CD4-positive, alpha-beta T cell treated with Interleukin-1 beta for 1 hour (primary cell): ENCODE measurements at regions not wholly inside any gene's neighbourhood (a gene's known extent, or its start where the extent isn't known, plus 50 kb on each side); places are given as distances from the start of the nearest gene placed in this dataset.
"Not testable (repeated sequence)": the region's sequence is repeated elsewhere in the genome, so short reads cannot be mapped to it uniquely, and the experiment has no call there.

Experiments used
- DNase-seq, 2 donors: peaks; one replicate each; pipeline ENCODE4 v3.0.0-alpha.2; 2020 to 2022

DNA sequence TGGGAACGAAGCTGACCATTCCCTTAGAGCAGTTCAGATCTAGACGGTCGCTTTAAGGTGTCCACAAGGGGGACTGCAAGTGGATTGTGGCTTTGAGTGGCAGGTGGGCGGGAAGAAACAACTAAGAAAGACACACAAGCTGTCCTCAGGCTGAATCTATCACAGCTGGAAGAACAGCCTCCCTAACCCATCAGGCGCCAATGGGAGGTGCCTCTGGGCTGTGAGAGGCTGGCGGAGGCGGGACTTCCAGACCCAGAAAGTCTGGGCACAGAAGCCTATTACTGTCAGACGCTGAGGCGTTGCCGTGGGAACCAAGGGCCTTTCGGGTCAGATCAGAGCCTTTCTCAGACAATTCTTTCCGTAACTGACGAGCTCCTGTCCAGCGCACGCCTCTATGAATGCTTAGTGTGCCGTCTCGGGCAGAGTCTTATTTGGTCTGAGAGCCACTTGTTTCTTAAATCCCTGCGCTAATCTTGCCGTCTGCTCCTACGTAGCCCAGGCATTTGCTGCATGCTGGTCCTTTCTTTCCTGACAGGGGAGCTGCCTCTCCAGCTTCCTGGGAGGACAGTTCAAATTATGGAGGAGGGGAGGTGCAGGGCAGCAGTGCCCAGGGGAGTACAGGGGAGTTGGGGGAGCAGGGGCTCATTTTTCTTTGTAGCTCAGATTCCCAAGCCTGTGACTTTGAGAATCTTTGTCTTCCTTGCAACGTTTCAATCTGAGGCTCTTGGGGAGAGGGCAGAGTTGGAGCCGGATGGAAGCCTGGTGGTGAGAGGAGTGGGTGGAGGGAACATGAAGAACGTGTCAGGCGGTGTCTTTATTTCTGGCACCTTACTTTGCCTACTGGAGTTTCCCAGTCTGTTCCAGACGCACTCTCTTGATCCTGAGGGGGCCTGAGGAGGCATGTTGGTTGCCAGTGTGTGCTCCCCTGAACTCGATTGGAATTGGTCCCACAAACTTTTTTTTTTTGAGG, 618.7 kb downstream of the KCNJ18 start:
- DNase-seq, result no peak

DNA sequence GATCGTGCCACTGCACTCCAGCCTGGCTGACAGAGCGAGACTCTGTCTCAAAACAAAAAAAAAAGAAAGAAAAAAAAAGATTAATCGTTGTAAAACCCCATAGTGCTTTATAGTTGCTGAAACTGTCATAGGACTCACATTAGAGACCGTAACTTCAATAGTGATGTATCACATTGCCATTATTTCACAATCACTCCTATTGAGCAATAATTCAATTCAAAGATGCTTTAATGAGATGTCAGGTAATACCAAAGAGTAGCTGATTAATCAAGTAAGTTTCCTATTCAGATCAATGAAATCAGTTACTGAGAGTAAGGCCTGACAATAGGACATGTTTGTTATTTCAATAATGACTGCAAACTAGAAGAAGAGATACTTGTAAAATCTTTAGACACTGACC, 628.7 kb downstream of the KCNJ18 start:
- DNase-seq, result not testable (repeated sequence)

DNA sequence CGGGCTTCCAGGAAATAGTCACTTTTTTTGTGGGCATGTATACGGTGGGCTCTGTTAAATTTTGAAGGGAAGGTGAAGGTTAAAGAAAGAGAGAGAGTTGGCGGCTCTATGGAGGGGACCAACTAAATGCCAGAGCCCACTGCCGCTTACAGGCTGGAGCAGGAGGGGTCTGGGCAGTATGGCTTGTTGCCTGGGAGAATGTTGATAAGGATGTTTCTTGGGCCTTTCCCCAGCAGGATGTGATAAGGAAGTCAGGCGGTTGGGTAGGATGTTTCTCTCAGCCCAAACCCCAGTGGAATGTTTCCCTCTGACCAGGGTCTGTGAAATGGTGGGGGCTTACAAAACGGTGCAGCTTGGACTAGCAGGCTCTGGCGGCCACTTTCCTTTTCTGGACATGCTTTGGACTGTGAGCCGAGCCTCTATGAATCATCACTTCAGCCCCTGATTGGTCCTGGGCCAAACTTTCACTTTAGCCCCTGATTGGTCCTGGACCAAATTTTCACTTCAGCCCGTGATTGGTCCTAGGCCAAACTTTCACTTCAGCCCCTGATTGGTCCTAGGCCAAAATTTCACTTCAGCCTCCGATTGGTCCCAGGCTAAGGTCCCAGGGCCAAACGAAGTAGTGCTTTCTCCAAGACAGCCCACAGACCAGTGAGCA, 630.7 kb downstream of the KCNJ18 start:
- DNase-seq, result not testable (repeated sequence)

DNA sequence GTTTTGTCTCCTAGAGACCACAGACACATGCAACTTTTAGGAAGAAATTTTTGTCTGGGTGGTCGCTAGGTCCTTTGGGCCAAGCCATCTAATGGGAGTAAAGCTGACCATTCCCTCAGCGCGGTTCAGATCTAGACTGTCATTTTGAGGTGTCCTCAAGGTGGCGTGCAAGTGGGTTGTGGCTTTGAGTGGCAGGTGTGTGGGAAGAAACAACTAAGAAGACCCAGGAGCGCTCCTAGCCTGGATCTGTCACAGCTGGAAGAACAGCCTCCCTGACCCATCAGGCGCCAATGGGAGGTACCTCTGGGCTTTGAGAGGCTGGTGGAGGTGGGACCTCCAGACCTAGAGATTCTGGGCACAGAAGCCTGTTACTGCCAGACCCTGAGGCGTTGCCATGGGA, 645.1 kb downstream of the KCNJ18 start:
- no peak for DNase-seq

DNA sequence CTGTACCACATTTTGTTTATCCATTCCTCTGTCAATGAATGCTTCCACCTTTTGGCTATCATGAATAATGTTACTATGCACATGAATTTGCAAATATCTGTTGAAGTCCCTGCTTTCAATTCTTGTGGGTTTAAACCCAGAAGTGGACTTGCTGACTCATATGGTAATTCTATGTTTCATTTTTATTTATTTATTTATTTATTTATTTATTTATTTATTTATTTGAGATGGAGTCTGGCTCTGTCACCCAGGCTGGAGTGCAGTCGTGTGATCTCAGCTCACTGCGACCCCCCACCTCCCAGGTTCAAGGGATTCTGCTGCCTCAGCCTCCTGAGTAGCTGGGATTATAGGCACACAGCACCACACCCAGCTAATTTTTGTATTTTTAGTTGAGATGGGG, 664.3 kb downstream of the KCNJ18 start:
- DNase-seq, result not testable (repeated sequence)

DNA sequence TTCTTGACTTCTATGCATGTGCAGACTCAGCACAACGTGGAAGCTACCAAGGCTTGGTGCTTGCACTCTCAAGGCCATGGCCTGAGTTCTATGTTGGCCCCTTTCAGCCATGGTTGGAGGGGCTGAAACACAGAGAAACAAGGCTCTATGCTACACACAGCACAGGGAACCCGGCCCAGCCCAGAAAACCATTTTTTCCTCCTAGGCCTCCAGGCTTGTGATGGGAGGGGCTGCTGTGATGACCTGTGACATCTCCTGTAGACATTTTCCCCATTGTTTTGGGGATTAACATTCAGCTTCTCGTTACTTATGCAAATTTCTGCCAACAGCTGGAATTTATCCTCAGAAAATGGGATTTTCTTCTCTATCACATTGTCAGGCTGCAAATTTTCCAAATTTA, 678.7 kb downstream of the KCNJ18 start:
- DNase-seq, result not testable (repeated sequence)

DNA sequence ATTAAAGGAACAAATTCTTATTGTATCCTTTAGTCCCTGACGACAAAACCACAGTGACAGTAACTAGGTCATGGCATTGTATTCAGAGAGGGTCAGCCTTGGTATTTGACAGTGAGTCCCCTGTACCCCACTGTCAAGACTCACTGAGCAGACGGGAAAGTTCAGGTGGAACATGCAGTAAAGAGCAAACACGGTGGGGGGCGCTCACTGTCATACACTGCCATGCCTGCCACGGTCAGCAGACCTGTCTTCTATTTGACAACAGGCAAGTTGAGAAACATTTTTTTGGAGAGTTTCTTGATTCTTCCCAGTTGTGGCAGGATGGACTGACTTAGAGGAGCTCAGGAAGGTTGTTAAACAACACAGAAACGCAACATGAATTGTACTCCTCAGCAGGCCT, 681.6 kb downstream of the KCNJ18 start:
- DNase-seq, result no peak

DNA sequence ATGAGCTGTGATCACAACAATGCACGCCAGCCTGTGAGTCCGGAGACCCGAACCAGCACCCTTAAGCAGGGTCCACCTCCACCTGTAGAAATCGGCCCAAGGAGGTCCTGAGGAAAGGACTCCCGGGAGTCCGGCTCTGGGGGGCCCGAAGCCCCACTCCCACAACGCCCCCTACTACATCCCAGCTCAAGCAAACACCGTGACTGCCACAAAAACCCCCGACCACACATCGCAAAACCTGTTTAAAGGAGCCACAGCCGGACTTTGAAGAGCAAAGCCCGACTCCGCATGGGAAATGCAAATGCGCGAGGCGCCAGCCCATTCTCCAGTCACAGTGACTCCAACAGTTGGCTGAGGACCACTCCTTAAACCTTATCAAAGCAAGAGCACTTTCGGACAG, 682.4 kb downstream of the KCNJ18 start:
- DNase-seq, result no peak

DNA sequence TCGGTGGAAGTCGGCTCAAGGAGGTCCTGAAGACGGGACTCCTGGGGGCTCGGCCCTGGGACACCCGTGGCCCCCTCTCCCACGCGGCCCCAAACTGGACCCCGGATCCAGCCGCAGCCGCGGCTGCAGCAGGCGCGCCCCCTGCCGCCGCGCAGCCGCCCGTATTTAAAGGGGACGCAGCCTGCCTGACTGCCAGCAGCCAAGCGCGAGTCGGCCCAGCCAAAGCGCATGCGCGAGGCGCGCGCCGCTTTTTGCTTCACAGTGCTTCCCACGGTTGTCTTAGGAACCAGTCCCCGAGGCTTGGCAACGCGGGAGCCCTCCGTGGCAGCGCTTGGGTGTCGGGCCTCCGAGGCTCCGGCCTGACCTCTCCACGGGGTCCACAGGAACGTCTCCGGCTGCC, 684.4 kb downstream of the KCNJ18 start:
- not testable (repeated sequence) for DNase-seq

DNA sequence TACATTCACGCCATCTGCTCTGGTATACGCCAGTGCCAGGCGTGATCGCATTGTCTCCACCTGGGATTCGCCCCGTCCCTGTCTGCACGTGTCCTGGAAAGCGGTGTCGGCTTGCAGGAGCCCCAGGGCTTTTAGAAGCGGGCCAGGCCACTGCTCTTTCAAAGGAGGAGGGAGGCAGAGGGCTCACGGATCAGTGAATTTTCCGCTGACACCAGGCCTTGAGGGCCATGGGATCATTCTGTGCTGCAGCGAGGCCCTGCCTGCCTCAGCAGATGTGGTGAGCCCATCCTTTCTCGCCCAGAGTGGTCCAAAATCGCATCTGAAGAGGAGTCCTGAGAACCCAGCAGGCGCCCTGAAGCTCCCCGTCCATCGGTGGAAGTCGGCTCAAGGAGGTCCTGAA, 686.4 kb downstream of the KCNJ18 start:
- DNase-seq, result not testable (repeated sequence)

DNA sequence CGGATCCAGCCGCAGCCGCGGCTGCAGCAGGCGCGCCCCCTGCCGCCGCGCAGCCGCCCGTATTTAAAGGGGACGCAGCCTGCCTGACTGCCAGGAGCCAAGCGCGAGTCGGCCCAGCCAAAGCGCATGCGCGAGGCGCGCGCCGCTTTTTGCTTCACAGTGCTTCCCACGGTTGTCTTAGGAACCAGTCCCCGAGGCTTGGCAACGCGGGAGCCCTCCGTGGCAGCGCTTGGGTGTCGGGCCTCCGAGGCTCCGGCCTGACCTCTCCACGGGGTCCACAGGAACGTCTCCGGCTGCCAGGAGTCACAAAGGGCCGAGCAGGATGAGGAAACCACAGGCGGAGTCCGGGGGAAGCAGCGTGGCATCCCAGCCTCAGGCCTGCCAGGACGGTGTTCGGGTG, 689.3 kb downstream of the KCNJ18 start:
- DNase-seq, result not testable (repeated sequence)

DNA sequence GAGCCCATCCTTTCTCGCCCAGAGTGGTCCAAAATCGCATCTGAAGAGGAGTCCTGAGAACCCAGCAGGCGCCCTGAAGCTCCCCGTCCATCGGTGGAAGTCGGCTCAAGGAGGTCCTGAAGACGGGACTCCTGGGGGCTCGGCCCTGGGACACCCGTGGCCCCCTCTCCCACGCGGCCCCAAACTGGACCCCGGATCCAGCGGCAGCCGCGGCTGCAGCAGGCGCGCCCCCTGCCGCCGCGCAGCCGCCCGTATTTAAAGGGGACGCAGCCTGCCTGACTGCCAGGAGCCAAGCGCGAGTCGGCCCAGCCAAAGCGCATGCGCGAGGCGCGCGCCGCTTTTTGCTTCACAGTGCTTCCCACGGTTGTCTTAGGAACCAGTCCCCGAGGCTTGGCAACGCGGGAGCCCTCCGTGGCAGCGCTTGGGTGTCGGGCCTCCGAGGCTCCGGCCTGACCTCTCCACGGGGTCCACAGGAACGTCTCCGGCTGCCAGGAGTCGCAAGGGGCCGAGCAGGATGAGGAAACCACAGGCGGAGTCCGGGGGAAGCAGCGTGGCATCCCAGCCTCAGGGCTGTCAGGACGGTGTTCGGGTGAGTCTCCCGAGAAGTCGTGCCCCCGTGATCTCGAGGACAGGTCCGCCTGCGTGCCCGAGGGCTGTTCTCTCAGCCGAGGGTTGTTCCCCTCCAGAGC, 691.6 kb downstream of the KCNJ18 start:
- DNase-seq, result not testable (repeated sequence)

DNA sequence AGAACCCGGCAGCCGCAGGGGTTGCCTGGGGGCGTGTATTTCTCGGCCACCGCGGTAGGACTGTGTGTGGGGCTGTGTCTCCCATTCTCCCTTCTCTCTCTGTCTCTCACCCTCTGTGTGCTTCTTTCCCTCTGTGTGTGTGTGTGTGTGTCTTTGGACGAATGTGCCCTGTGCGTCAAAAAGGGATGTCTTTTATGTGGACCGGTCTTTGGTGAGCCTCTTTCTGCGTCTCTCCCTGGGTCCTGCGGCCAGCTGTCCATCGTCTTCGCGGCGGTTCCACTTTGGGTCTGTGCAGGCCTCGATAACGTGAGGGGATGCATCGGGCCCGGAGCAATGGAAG, 692.1 kb downstream of the KCNJ18 start:
- not testable (repeated sequence) for DNase-seq

DNA sequence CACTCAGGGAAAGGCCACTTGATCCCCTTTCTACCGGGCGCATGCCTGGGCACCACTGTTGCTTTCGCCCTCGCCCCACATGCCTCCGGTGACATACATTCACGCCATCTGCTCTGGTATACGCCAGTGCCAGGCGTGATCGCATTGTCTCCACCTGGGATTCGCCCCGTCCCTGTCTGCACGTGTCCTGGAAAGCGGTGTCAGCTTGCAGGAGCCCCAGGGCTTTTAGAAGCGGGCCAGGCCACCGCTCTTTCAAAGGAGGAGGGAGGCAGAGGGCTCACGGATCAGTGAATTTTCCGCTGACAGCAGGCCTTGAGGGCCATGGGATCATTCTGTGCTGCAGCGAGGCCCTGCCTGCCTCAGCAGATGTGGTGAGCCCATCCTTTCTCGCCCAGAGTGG, 706.1 kb downstream of the KCNJ18 start:
- not testable (repeated sequence) for DNase-seq

DNA sequence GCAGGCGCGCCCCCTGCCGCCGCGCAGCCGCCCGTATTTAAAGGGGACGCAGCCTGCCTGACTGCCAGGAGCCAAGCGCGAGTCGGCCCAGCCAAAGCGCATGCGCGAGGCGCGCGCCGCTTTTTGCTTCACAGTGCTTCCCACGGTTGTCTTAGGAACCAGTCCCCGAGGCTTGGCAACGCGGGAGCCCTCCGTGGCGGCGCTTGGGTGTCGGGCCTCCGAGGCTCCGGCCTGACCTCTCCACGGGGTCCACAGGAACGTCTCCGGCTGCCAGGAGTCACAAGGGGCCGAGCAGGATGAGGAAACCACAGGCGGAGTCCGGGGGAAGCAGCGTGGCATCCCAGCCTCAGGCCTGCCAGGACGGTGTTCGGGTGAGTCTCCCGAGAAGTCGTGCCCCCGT, 706.7 kb downstream of the KCNJ18 start:
- not testable (repeated sequence) for DNase-seq

DNA sequence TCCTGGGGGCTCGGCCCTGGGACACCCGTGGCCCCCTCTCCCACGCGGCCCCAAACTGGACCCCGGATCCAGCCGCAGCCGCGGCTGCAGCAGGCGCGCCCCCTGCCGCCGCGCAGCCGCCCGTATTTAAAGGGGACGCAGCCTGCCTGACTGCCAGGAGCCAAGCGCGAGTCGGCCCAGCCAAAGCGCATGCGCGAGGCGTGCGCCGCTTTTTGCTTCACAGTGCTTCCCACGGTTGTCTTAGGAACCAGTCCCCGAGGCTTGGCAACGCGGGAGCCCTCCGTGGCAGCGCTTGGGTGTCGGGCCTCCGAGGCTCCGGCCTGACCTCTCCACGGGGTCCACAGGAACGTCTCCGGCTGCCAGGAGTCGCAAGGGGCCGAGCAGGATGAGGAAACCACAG, 712.8 kb downstream of the KCNJ18 start:
- not testable (repeated sequence) for DNase-seq

DNA sequence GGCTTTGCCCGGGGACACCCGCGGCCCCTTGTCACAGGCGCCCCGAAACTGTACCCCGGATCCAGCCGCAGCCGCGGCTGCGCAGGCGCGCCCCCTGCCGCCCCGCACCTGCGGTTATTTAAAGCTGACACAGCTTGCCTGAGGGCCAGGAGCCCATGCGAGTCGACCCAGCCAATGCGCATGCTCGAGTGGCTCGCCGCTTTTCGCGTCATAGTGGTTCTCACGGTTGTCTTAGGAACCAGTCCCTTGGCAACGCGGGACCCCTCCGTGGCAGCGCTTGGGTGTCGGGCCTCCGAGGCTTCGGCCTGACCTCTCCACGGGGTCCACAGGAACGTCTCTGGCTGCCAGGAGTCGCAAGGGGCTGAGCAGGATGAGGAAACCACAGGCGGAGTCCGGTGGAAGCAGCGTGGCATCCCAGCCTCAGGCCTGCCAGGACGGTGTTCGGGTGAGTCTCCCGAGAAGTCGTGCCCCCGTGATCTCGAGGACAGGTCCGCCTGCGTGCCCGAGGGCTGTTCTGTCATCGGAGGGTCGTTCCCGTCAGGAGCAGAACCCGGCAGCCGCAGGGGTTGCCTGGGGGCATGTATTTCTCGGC, 716.9 kb downstream of the KCNJ18 start:
- DNase-seq, result no peak

DNA sequence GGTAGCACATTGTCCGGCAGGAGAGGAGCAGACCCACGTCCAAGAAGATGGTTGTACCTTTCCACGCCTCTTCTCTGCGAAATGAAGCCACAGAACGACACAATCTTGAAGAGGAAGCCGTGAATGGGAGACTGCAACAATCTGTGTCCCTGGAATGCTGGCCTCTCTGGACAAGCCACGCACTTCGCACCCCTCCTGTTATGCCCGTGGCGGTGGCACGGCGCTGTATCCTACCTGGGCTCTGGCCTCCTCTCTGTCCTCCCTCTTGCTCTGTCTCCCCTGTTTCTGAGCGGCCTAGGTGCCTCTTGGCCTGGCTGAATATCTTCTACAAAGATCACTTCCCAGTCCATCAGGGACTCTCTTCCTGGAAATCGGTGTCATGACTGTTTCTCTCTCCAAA, 717.8 kb downstream of the KCNJ18 start:
- no peak for DNase-seq

DNA sequence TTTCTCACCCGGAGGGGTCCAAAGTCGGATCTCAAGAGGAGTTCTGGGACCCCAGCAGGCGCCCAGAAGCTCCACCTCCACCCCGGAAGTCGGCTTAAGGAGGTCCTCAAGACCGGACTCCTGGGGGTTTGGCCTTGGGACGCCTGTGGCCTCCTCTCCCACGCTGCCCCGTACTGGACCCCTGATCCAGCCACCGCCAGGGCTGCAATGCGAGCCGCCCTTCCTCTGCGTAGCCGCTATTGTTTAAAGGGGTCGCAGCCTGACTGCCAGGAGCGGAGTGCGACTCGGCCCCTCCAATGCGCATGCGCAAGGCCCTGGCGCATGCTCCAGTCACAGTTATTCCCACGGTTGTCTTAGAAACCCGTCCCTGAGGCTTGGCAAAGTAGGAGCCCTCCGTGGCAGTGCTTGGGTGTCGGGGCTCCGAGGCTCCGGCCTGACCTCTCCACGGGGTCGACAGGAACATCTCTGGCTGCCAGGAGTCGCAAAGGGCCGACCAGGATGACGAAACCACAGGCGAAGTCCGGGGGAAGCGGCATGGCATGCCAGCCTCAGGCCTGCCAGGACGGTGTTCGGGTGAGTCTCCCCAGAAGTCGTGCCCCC, 719.0 kb downstream of the KCNJ18 start:
- DNase-seq, result no peak

DNA sequence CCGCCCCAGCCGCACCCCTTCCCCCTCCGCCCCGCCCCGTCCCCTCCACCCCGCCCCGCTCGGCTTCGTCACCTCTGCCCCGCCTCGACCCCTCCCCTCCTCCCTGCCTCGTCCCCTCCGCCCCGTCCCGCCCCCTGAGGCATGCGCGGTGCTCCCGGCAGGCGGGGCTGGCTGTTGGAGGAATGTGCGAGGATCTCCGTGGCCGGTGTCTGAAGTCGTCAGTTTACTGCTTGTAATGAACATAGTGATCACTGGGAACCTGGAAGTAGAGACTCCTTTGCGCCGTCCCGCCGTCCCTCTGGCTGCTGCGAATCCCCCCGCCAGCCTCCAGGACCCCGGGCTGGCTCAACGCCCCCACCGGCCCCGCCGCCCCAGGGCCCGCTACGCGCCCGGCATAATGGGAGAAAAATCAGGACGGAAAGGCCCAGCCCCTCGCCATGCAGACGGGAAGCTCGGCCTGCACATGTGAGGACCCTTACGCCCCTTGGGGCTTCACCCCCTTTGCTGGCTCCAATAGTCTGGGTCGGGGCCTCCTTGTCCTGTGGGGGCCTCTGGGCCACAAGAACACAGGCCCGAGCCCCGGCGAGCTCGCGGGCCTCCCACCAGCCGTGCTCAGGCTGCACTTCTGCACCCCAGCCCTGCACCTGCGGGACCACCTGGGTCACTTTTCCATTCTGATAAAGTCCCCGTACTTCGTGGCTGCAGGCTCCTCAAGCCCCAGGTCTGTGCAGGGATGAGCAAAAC, 743.1 kb downstream of the KCNJ18 start:
- no peak for DNase-seq

DNA sequence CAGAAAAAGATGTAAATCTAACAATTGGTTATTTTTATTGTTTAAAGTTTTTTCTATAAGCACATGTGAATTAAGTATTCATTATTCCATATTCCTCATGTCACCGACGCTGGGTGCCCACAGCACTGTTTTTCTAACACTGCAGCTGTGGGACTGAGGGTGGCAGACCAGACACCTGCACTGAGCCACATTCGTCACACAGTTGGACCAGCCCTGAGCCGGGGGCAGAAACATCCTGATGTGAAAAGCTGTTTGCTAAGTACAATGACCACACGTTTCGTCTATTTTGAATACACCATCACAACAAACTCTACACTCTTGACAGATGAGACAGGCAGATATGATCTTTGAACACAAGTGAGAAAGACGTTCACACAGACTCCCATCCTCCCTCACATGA, 749.5 kb downstream of the KCNJ18 start:
- no peak for DNase-seq

DNA sequence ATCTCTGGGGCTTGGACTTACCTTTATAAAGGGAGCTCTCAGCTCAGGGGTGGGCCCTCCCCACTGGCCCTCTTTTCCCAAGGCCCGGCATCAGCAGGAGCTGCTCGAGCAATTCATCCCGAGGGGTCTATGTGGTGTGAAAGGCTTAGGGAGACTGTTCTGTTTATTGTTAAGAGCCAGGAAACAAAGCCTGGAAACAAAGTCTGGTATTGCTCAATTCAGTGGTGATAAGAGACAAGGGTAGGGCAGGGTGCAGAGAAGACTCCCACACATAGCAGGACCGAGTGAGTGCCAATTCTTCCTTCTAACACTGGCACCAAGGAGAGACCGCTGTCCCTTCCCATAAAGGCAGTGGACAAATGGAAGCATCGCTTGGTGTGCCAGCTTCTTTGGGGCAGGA, 750.7 kb downstream of the KCNJ18 start:
- DNase-seq, result no peak
